Stomach smooth muscle (tissue), 2 donors: ENCODE measurements at regions not wholly inside any gene's neighbourhood (a gene's known extent, or its start where the extent isn't known, plus 50 kb on each side); places are given as distances from the start of the nearest gene placed in this dataset.

Experiments used
- H3K27ac ChIP-seq: one replicate; pipeline ENCODE4 v1.7.0; 2013; ENCODE audit warnings: mild to moderate bottlenecking, low read length, inconsistent platforms
- H3K27me3 ChIP-seq, 2 donors: one replicate each; pipeline ENCODE4 v1.7.0; 2013; ENCODE audit warnings: low read length in 2 of 2; ENCODE audit not compliant: insufficient read depth in 2 of 2, control insufficient read depth in 1 of 2
- H3K36me3 ChIP-seq, 2 donors: one replicate each; pipeline ENCODE4 v1.7.0; 2013; ENCODE audit warnings: low read length in 2 of 2; ENCODE audit not compliant: control insufficient read depth in 2 of 2, insufficient read depth in 2 of 2
- H3K4me1 ChIP-seq: one replicate; pipeline ENCODE4 v1.7.0; 2013; ENCODE audit warnings: low read length; ENCODE audit not compliant: control insufficient read depth, insufficient read depth
- H3K4me3 ChIP-seq, 2 donors: one replicate each; pipeline ENCODE4 v1.7.0; 2013; ENCODE audit warnings: low read length in 2 of 2
- H3K9ac ChIP-seq, 2 donors: one replicate each; pipeline ENCODE4 v1.7.0; 2013; ENCODE audit warnings: low read length in 2 of 2, mild to moderate bottlenecking in 1 of 2
- H3K9me3 ChIP-seq, 2 donors: one replicate each; pipeline ENCODE4 v1.7.0; 2013; ENCODE audit warnings: low read length in 2 of 2; ENCODE audit not compliant: control insufficient read depth in 2 of 2
- donor health status: healthy.
- donor health status: Pancreatic carcinoma.

DNA sequence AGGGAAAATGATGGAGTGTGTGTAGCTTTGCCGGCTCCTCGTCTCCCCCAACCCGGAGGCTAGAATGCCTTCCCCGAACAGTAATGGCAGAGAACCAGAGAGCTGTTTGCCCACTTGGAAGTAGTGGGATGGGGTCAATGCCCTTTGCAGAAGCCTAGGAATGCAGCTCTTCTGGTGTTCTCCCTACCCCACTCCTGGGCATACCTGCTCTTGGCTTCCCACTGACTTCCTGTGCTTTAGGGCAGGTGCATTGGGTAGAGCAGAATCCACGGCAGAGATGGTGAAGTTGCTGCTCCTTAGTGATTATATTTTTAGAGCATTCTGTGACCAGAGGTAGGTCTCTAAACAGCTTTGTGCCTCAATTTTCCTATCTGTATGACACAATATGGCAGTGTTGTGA is 134.6 kb downstream of the BOD1 start:
- Histone ChIP-seq H3K4me3 (no peak overlapping the region), H3K27ac (no peak overlapping the region), H3K9me3 (no peaks in the 10 kb centered on the region), H3K27me3 (no peaks in the 10 kb centered on the region), H3K9ac (no peak overlapping the region), H3K36me3 (no peaks in the 10 kb centered on the region), H3K4me1 (peaks cover 23% of the 10 kb centered on the region)

GRCh38 chr5:173480896-173481295 is 135.6 kb downstream of the BOD1 start:
- Histone ChIP-seq H3K4me3 (no peak overlapping the region), H3K27me3 (no peaks in the 10 kb centered on the region), H3K36me3 (no peaks in the 10 kb centered on the region), H3K9ac (no peak overlapping the region), H3K4me1 (peaks cover 19% of the 10 kb centered on the region), H3K27ac (no peak overlapping the region), H3K9me3 (no peaks in the 10 kb centered on the region)

GRCh38 chr5:173479711-173480110 is 136.7 kb downstream of the BOD1 start:
- H3K4me3 ChIP-seq: no peak overlapping the region

GRCh38 chr5:173477345-173478040 is 139.0 kb downstream of the BOD1 start:
- Histone ChIP-seq H3K27me3 (no peaks in the 10 kb centered on the region), H3K9ac (peak overlapping the region; percentile 4 to 36), H3K36me3 (no peaks in the 10 kb centered on the region), H3K27ac (peak overlapping the region; percentile 75), H3K4me1 (peaks cover 47% of the 10 kb centered on the region), H3K9me3 (no peaks in the 10 kb centered on the region), H3K4me3 (peak overlapping the region in 1 of 2 donors; percentile 15)

More at GRCh38 chr5:173479711-173480110, 136.7 kb downstream of the BOD1 start:
- H3K27me3 ChIP-seq: no peaks in the 10 kb centered on the region
- no peaks in the 10 kb centered on the region for H3K9me3 ChIP-seq
- H3K4me1 ChIP-seq: peaks cover 26% of the 10 kb centered on the region
- no peak overlapping the region for H3K27ac ChIP-seq
- H3K9ac ChIP-seq: no peak overlapping the region
- H3K36me3 ChIP-seq: no peaks in the 10 kb centered on the region

DNA sequence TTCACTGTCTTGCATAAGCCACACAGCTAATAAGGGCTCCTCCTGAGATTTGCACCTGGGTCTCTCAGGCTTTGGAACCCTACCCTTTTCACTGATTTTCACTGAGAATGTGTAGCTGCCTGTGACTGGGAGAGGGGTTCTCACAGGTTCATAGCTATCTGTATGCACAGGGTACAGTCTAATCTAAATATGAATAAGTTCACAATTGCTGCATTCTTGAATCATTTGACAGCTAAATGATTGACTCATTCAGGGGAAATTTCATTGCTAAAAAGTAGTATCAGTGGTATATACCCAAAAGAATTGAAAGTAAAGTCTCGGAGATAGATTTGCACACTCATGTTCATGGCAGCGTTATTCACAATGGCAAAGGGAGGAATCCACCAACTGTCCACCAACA is 140.7 kb downstream of the BOD1 start:
- H3K9me3 ChIP-seq: no peaks in the 10 kb centered on the region
- no peak overlapping the region for H3K9ac ChIP-seq
- H3K36me3 ChIP-seq: no peaks in the 10 kb centered on the region
- H3K27me3 ChIP-seq: no peaks in the 10 kb centered on the region
- peaks cover 56% of the 10 kb centered on the region for H3K4me1 ChIP-seq
- peak overlapping the region; percentile 85 for H3K27ac ChIP-seq
- H3K4me3 ChIP-seq: no peak overlapping the region

GRCh38 chr5:173474881-173475287 is 141.6 kb downstream of the BOD1 start:
- Histone ChIP-seq H3K36me3 (no peaks in the 10 kb centered on the region), H3K4me3 (no peak overlapping the region), H3K9ac (no peak overlapping the region), H3K9me3 (no peaks in the 10 kb centered on the region), H3K27me3 (no peaks in the 10 kb centered on the region), H3K4me1 (peaks cover 56% of the 10 kb centered on the region), H3K27ac (peak overlapping the region; percentile 85)

- Histone ChIP-seq H3K9ac (peak overlapping the region; percentile 13 to 44), H3K36me3 (no peaks in the 10 kb centered on the region), H3K27ac (peak overlapping the region; percentile 85), H3K27me3 (no peaks in the 10 kb centered on the region), H3K4me3 (no peak overlapping the region), H3K9me3 (no peaks in the 10 kb centered on the region), H3K4me1 (peaks cover 53% of the 10 kb centered on the region)
Observed at GRCh38 chr5:173473288-173473687, 143.2 kb downstream of the BOD1 start.

DNA sequence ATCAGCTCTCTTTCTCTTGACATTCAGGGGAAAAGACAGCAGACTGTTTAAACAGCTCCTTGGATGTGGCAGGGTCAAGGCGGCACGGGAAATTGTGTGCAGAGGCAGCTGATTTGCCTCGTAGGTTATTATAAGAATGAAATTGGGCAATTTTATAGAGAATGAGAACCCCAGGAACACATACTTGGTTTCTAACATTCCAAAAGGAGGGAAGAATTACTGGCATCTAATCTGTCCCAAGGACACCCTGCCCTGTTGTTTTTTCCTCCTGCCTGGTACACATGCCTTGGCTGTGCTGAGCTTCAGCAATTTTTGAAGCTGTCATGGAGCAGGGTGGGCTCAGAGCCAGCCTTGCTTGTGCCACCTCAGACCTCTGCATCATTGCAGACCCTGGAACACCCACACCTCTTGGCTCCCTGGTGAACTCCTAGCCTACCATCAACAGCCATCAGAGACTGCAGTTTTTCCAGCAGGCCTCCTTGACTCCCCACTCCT is 143.6 kb downstream of the BOD1 start:
- Histone ChIP-seq H3K9ac (peak overlapping the region; percentile 13 to 44), H3K4me1 (peaks cover 48% of the 10 kb centered on the region), H3K36me3 (no peaks in the 10 kb centered on the region)

GRCh38 chr5:173472164-173472563 is 143.9 kb upstream of the STC2 start:
- H3K27ac ChIP-seq: peak overlapping the region; percentile 85
- H3K9me3 ChIP-seq: no peaks in the 10 kb centered on the region
- no peaks in the 10 kb centered on the region for H3K36me3 ChIP-seq
- no peaks in the 10 kb centered on the region for H3K27me3 ChIP-seq
- peak overlapping the region in 1 of 2 donors; percentile 4 for H3K9ac ChIP-seq
- H3K4me3 ChIP-seq: peak overlapping the region in 1 of 2 donors; percentile 15
- peaks cover 42% of the 10 kb centered on the region for H3K4me1 ChIP-seq

More for the DNA sequence above, 143.6 kb downstream of the BOD1 start:
- Histone ChIP-seq H3K27ac (peak overlapping the region; percentile 85), H3K27me3 (no peaks in the 10 kb centered on the region), H3K9me3 (no peaks in the 10 kb centered on the region), H3K4me3 (no peak overlapping the region)

DNA sequence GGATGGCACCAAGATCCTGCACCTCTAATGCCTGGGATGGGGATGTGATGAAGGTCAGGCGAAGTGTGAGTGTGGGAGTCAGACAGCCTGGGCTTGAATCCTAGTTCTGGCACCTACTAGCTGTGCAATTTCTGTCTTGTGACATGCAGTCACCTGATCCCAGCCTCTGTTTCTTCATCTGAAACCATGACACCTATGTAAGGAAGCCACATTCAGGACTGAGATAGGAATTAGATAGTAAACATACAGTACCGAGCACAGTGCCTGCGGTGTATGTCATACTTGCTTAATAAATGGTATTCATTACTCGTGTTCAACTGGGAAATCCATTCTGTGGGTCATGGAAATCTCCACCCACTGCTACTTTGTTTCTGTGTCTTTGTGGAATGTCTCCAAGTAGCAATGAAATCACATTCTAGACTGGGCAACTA is 140.6 kb upstream of the STC2 start:
- Histone ChIP-seq H3K27ac (no peak overlapping the region), H3K9ac (no peak overlapping the region), H3K36me3 (no peaks in the 10 kb centered on the region), H3K27me3 (no peaks in the 10 kb centered on the region), H3K9me3 (peaks cover 0 to 5% of the 10 kb centered on the region in 2 donors), H3K4me1 (peaks cover 23% of the 10 kb centered on the region), H3K4me3 (no peak overlapping the region)

GRCh38 chr5:173466227-173466626 is 138.0 kb upstream of the STC2 start:
- Histone ChIP-seq H3K36me3 (no peaks in the 10 kb centered on the region), H3K27ac (no peak overlapping the region), H3K9ac (no peak overlapping the region), H3K9me3 (peaks cover 0 to 5% of the 10 kb centered on the region in 2 donors), H3K4me1 (no peaks in the 10 kb centered on the region), H3K27me3 (no peaks in the 10 kb centered on the region), H3K4me3 (no peak overlapping the region)
